Liver (tissue), 8 donors: ENCODE measurements at regions not wholly inside any gene's neighbourhood (a gene's known extent, or its start where the extent isn't known, plus 50 kb on each side); places are given as distances from the start of the nearest gene placed in this dataset.

ENCODE experiments used
- DNase-seq: peaks from one replicate; pipeline ENCODE4 v3.0.0-alpha.2; 2017; ENCODE audit warnings: low spot score
- H3K27ac ChIP-seq, 2 donors: one replicate each; pipeline ENCODE4 v1.7.0; 2013; ENCODE audit warnings: inconsistent platforms in 2 of 2, low read length in 2 of 2, control low read depth in 1 of 2, low read depth in 1 of 2, mild to moderate bottlenecking in 1 of 2
- H3K27me3 ChIP-seq, 4 donors: one replicate each; pipeline versions ENCODE4 v1.6.1 to v1.7.0; 2013; ENCODE audit warnings: low read length in 3 of 4, inconsistent platforms in 1 of 4, mild to moderate bottlenecking in 1 of 4, moderate library complexity in 1 of 4; ENCODE audit not compliant: control insufficient read depth in 4 of 4, insufficient read depth in 4 of 4
- H3K36me3 ChIP-seq, 4 donors: one replicate each; pipeline versions ENCODE4 v1.6.1 to v1.7.0; 2013; ENCODE audit warnings: low read length in 3 of 4, mild to moderate bottlenecking in 3 of 4, low read depth in 1 of 4, moderate library complexity in 1 of 4; ENCODE audit not compliant: control insufficient read depth in 4 of 4, insufficient read depth in 3 of 4
- H3K4me1 ChIP-seq, 4 donors: one replicate each; pipeline versions ENCODE4 v1.6.1 to v1.7.0; 2013; ENCODE audit warnings: low read length in 3 of 4, mild to moderate bottlenecking in 3 of 4, moderate library complexity in 1 of 4; ENCODE audit not compliant: control insufficient read depth in 4 of 4, insufficient read depth in 4 of 4
- H3K4me3 ChIP-seq, 3 donors: one replicate each; pipeline versions ENCODE4 v1.6.1 to v1.7.0; 2013; ENCODE audit warnings: low read length in 3 of 3, control low read depth in 1 of 3, low read depth in 1 of 3, mild to moderate bottlenecking in 1 of 3
- H3K9ac ChIP-seq, 2 donors: one replicate each; pipeline ENCODE4 v1.7.0; 2013; ENCODE audit warnings: low read length in 2 of 2, mild to moderate bottlenecking in 2 of 2, moderate library complexity in 2 of 2, control low read depth in 1 of 2, low read depth in 1 of 2
- H3K9me3 ChIP-seq, 4 donors: one replicate each; pipeline versions ENCODE4 v1.6.1 to v1.7.0; 2013; ENCODE audit warnings: low read length in 3 of 4; ENCODE audit not compliant: control insufficient read depth in 4 of 4
- CTCF ChIP-seq: fragments of 150-350 bp; IDR thresholded peaks from 2 replicates; pipeline ENCODE4 v1.5.1; 2017; ENCODE audit warnings: improper control_type of control experiment, low read depth, low read length; ENCODE audit not compliant: missing input control
- FOXA1 ChIP-seq: IDR thresholded peaks from 2 replicates; pipeline ENCODE4 v1.6.1; 2016; ENCODE audit warnings: antibody characterized with exemption
- HNF4A ChIP-seq, 2 donors: conservative IDR thresholded peaks; 2 replicates each; pipeline ENCODE4 v1.6.1; 2016; ENCODE audit warnings: antibody characterized with exemption in 2 of 2, mild to moderate bottlenecking in 2 of 2
- HNF4G ChIP-seq: IDR thresholded peaks from 2 replicates; pipeline ENCODE4 v1.6.1; 2016; ENCODE audit warnings: antibody characterized with exemption
- JUND ChIP-seq, 2 donors: IDR thresholded peaks; 2 replicates each; pipeline ENCODE4 v1.6.1; 2016; ENCODE audit warnings: antibody characterized with exemption in 2 of 2
- MAX ChIP-seq: IDR thresholded peaks from 2 replicates; pipeline ENCODE4 v1.6.1; 2016; ENCODE audit warnings: antibody characterized with exemption
- RAD21 ChIP-seq, 2 donors: IDR thresholded peaks; 2 replicates each; pipeline ENCODE4 v1.6.1; 2016; ENCODE audit warnings: antibody characterized with exemption in 2 of 2, mild to moderate bottlenecking in 2 of 2
- REST ChIP-seq: IDR thresholded peaks from 2 replicates; pipeline ENCODE4 v1.6.1; 2016; ENCODE audit warnings: antibody characterized with exemption, mild to moderate bottlenecking
- YY1 ChIP-seq: IDR thresholded peaks from 2 replicates; pipeline ENCODE4 v1.6.1; 2016; ENCODE audit warnings: antibody characterized with exemption, mild to moderate bottlenecking
- WGBS: extraction: QIAGEN DNeasy Blood & Tissue Kit; methylation state at CpG from one replicate; pipeline ENCODE4 v1.1.7; 2013; 5-methylcytosine and 5-hydroxymethylcytosine counted together
- donor health status: healthy.
- donor health status: healthy.
- donor health status: healthy.
- donor health status: healthy.
- donor health status: healthy.

- no peak for DNase-seq
- no peaks in the 10 kb centered on the region for H3K4me1 ChIP-seq
- no peak overlapping the region for H3K9ac ChIP-seq
- H3K9me3 ChIP-seq = peaks cover 0 to 12% (median 1%) of the 10 kb centered on the region in 4 donors
- WGBS = 76% methylated on average over 3 of the region's 3 CpGs
- H3K36me3 ChIP-seq = no peaks in the 10 kb centered on the region
- TF ChIP-seq FOXA1 (no peak), REST (no peak), RAD21 (IDR thresholded peaks at IDR 0.05) (no peak), JUND (IDR thresholded peaks at IDR 0.05) (no peak), HNF4A (conservative IDR thresholded peaks at IDR 0.05) (no peak), CTCF (no peak), HNF4G (no peak), YY1 (no peak), MAX (no peak)
- H3K4me3 ChIP-seq = no peak overlapping the region
- H3K27ac ChIP-seq = no peak overlapping the region
- H3K27me3 ChIP-seq = no peaks in the 10 kb centered on the region
Observed at GRCh38 chr9:18275313-18275990, 198.5 kb upstream of the ADAMTSL1 start.

GRCh38 chr9:18281291-18281690, 192.7 kb upstream of the ADAMTSL1 start:
- no peak for DNase-seq
- Histone ChIP-seq H3K27ac (no peak overlapping the region), H3K4me1 (no peaks in the 10 kb centered on the region), H3K36me3 (no peaks in the 10 kb centered on the region), H3K9me3 (peaks cover 0 to 4% (median 0%) of the 10 kb centered on the region in 4 donors), H3K4me3 (no peak overlapping the region), H3K9ac (no peak overlapping the region), H3K27me3 (no peaks in the 10 kb centered on the region)
- no peak for TF ChIP-seq CTCF
- TF ChIP-seq HNF4A (conservative IDR thresholded peaks at IDR 0.05) = no peak
- no peak for TF ChIP-seq HNF4G
- 95% methylated on average over 8 of the region's 8 CpGs for WGBS
